ENCODE measurements at regions not wholly inside any gene's neighbourhood (a gene's known extent, or its start where the extent isn't known, plus 50 kb on each side); places are given as distances from the start of the nearest gene placed in this dataset.

DNA sequence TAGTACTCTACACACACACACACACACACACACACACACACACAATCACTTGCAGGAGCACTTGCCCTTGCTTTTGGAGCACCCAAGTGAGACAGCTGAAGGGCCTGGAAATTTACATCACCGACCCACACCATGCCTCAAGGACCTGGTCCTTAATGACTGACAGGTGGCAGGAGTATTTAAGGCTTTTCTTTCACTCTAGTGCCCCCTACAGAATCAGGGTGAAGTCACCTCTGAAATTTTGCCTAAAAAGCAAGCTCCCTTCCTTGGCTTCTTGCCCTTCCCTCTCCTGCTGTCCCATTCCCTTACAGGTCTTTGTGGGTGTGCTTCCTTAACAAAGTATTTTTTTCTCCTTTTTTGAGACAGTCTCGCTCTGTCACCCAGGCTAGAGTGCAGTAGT lies 353.5 kb upstream of the IRAK1BP1 start:
- TF ChIP-seq EP300 (IDR thresholded peaks at IDR 0.05) = no peak
- TF ChIP-seq POLR2A (IDR thresholded peaks at IDR 0.05) = no peak
- Histone ChIP-seq H3K27me3 (no peaks in the 10 kb centered on the region), H3K4me3 (no peak overlapping the region), H3K27ac (no peak overlapping the region), H3K9me3 (no peaks in the 10 kb centered on the region), H3K4me1 (no peaks in the 10 kb centered on the region), H3K36me3 (no peaks in the 10 kb centered on the region)
- DNase-seq = no peak
- 49 to 69% (median 65%) methylated on average over 2 of the region's 2 CpGs for WGBS, 5 donors
- intact Hi-C loops (cut with DNase I; ENCODE audit: low total_unique reads) = no loop called here

DNA sequence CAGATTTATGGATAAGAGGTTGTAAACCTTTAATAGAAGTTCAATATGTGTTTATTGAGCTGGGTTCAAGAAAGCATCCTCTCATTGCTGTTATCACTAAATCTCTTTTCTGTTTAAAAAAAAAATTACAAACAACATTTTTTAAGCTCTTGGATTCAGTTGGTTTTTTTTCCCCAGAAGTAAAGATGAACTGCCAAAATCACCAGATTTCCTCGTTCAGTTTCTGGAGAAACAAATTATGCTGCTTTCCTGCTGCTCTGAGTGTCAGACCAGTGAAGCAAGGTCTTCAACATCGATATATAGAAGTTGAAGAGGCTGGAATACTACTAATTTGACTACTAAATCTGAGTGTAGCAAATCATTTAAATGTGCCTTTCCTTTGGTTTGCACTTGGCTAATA lies 352.1 kb upstream of the IRAK1BP1 start:
- Histone ChIP-seq H3K9me3 (no peaks in the 10 kb centered on the region), H3K27me3 (no peaks in the 10 kb centered on the region), H3K27ac (no peak overlapping the region), H3K4me1 (no peaks in the 10 kb centered on the region), H3K36me3 (no peaks in the 10 kb centered on the region), H3K4me3 (no peak overlapping the region)
- TF ChIP-seq POLR2A (IDR thresholded peaks at IDR 0.05) (no peak), EP300 (IDR thresholded peaks at IDR 0.05) (no peak), POLR2AphosphoS5 (IDR thresholded peaks at IDR 0.05) (no peak)
- TF ChIP-seq, protein P1, sequence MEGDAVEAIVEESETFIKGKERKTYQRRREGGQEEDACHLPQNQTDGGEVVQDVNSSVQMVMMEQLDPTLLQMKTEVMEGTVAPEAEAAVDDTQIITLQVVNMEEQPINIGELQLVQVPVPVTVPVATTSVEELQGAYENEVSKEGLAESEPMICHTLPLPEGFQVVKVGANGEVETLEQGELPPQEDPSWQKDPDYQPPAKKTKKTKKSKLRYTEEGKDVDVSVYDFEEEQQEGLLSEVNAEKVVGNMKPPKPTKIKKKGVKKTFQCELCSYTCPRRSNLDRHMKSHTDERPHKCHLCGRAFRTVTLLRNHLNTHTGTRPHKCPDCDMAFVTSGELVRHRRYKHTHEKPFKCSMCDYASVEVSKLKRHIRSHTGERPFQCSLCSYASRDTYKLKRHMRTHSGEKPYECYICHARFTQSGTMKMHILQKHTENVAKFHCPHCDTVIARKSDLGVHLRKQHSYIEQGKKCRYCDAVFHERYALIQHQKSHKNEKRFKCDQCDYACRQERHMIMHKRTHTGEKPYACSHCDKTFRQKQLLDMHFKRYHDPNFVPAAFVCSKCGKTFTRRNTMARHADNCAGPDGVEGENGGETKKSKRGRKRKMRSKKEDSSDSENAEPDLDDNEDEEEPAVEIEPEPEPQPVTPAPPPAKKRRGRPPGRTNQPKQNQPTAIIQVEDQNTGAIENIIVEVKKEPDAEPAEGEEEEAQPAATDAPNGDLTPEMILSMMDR (IDR thresholded peaks at IDR 0.05) = no peak
- WGBS, 5 donors = 59 to 68% (median 61%) methylated on average over 2 of the region's 2 CpGs
- DNase-seq = no peak
- intact Hi-C loops (cut with DNase I; ENCODE audit: low total_unique reads) = no loop called here

DNA sequence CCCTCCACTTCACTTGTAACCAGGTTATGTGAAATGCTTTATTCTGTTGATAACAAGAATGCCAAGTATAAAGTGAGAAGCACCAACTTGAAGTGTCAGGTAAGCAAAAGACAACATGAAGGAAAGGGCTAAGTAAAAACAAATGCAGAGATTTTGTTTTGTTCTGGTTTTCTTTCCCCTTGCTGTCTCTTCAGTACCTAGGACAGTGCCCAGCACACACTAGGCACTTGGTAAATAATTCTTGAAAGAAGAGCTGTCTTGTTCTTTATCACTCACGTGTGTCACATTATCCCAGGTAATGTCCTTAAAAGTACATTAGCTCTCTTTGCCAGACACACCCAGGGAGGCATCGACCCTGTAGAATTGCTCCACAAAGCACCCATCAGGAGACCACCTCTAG lies 350.0 kb upstream of the IRAK1BP1 start:
- DNase-seq = no peak
- TF ChIP-seq POLR2A (IDR thresholded peaks at IDR 0.05) = no peak
- no peak for TF ChIP-seq EP300 (IDR thresholded peaks at IDR 0.05)
- TF ChIP-seq POLR2AphosphoS5 (IDR thresholded peaks at IDR 0.05) = no peak
- TF ChIP-seq, protein P1 (IDR thresholded peaks at IDR 0.05) = no peak
- 18 to 65% (median 48%) methylated on average over 2 of the region's 2 CpGs for WGBS, 5 donors
- Histone ChIP-seq H3K9me3 (no peaks in the 10 kb centered on the region), H3K27me3 (no peaks in the 10 kb centered on the region), H3K4me1 (no peaks in the 10 kb centered on the region), H3K27ac (no peak overlapping the region), H3K36me3 (no peaks in the 10 kb centered on the region), H3K4me3 (no peak overlapping the region)
- intact Hi-C loops (cut with DNase I; ENCODE audit: low total_unique reads) = no loop called here

DNA sequence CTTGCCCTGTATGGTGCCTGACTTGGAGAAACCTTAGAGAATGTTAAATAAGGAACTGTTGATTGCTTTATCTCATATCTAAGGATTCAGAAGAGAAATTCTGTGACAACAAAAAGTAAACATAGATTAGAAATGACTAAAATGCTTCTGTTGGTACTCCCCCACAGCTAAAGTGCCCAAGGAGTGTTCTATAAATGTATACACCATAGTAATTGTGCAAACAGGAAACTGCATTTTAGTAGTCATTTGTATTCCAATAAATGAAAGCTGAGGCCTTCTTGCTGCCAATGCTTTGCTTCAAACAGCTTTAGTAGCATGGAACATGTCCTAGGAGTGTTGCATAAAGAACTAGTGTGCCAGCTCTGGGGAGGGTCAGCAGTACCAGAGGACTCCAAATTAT lies 343.7 kb upstream of the IRAK1BP1 start:
- intact Hi-C loops (cut with DNase I; ENCODE audit: low total_unique reads) = no loop called here

DNA sequence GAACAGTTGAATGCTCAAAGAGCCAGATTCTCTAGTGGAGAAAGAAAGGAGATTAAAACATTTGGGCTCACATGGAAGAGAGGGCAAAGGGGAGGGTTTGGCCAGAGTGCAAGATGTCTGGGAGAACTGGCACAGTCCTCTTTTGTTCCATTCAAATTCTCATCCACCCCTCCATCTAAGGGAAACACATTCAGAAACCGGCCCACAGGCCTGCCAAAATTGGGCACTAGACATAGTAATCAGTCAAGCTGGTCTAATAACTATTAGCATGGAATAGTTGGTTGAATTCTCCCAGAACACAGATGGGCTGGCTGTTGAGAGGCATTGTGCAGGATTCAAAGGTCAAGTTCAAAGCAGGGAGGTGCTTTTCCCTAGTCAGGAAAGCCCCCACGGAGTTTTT lies 341.4 kb upstream of the IRAK1BP1 start:
- TF ChIP-seq POLR2AphosphoS5 (IDR thresholded peaks at IDR 0.05) (no peak), EP300 (IDR thresholded peaks at IDR 0.05) (no peak), POLR2A (IDR thresholded peaks at IDR 0.05) (no peak)
- TF ChIP-seq, protein P1 (IDR thresholded peaks at IDR 0.05) = no peak
- no peaks in the 10 kb centered on the region for H3K36me3 ChIP-seq
- no peaks in the 10 kb centered on the region for H3K4me1 ChIP-seq
- no peak overlapping the region for H3K27ac ChIP-seq
- H3K4me3 ChIP-seq = no peak overlapping the region
- 30 to 54% (median 49%) methylated on average over 2 of the region's 2 CpGs for WGBS, 5 donors
- peak in 1 of 2 donors; percentile 3 for DNase-seq
- H3K9me3 ChIP-seq = no peaks in the 10 kb centered on the region
- intact Hi-C loops (cut with DNase I; ENCODE audit: low total_unique reads) = no loop called here
- no peaks in the 10 kb centered on the region for H3K27me3 ChIP-seq

More for the DNA sequence above, 343.7 kb upstream of the IRAK1BP1 start:
- no peak for TF ChIP-seq EP300 (IDR thresholded peaks at IDR 0.05)
- no peak for TF ChIP-seq POLR2A (IDR thresholded peaks at IDR 0.05)
- TF ChIP-seq, protein P1 (IDR thresholded peaks at IDR 0.05) = no peak
- peak in 1 of 3 donors; percentile 4 for TF ChIP-seq POLR2AphosphoS5 (IDR thresholded peaks at IDR 0.05)
- Histone ChIP-seq H3K27ac (no peak overlapping the region), H3K36me3 (no peaks in the 10 kb centered on the region), H3K4me3 (no peak overlapping the region), H3K9me3 (no peaks in the 10 kb centered on the region), H3K27me3 (no peaks in the 10 kb centered on the region), H3K4me1 (no peaks in the 10 kb centered on the region)
- DNase-seq = no peak
